Left renal pelvis (tissue), 4 donors: ENCODE measurements at regions not wholly inside any gene's neighbourhood (a gene's known extent, or its start where the extent isn't known, plus 50 kb on each side); places are given as distances from the start of the nearest gene placed in this dataset.
"Not testable (repeated sequence)": the region's sequence is repeated elsewhere in the genome, so short reads cannot be mapped to it uniquely, and the experiment has no call there.

Experiments
- DNase-seq, 4 donors: peaks; one replicate each; pipeline ENCODE4 v3.0.0-alpha.2; 2013; ENCODE audit warnings: low read depth in 4 of 4, low spot score in 3 of 4

GRCh38 chr2:185618625-185619024 is 120.0 kb upstream of the FSIP2 start:
- DNase-seq, result no peak

GRCh38 chr2:185625604-185626003 is 113.0 kb upstream of the FSIP2 start:
- DNase-seq, result no peak

- DNase-seq, result no peak
These were observed 109.6 kb upstream of the FSIP2 start for GRCh38 chr2:185628985-185629384.

GRCh38 chr2:185633621-185634020 is 105.0 kb upstream of the FSIP2 start:
- no peak for DNase-seq

GRCh38 chr2:185638771-185639170 is 99.8 kb upstream of the FSIP2 start:
- no peak for DNase-seq

GRCh38 chr2:185640588-185640987 is 98.0 kb upstream of the FSIP2 start:
- no peak for DNase-seq

- DNase-seq, result no peak
These were observed 95.2 kb upstream of the FSIP2 start for GRCh38 chr2:185643434-185643833.

- DNase-seq, result peak in 3 of 4 donors; percentile 6 to 16 (median 8)
These were observed 93.8 kb upstream of the FSIP2 start for GRCh38 chr2:185644828-185645227.

GRCh38 chr2:185645529-185645928 is 93.1 kb upstream of the FSIP2 start:
- DNase-seq, result no peak

GRCh38 chr2:185658750-185659149 is 79.9 kb upstream of the FSIP2 start:
- DNase-seq, result no peak

GRCh38 chr2:185663811-185664210 is 74.8 kb upstream of the FSIP2 start:
- DNase-seq, result no peak

GRCh38 chr2:185664384-185664783 is 74.2 kb upstream of the FSIP2 start:
- DNase-seq, result no peak

- DNase-seq, result no peak
These were observed 73.3 kb upstream of the FSIP2 start for GRCh38 chr2:185665251-185665814.

- no peak for DNase-seq
These were observed 71.2 kb upstream of the FSIP2 start for GRCh38 chr2:185667452-185667851.

GRCh38 chr2:185668710-185669109 is 69.9 kb upstream of the FSIP2 start:
- no peak for DNase-seq

GRCh38 chr2:185674232-185674631 is 64.4 kb upstream of the FSIP2 start:
- no peak for DNase-seq

- DNase-seq, result no peak
These were observed 62.3 kb upstream of the FSIP2 start for GRCh38 chr2:185676316-185676715.

- not testable (repeated sequence) for DNase-seq
These were observed 51.6 kb upstream of the FSIP2 start for GRCh38 chr2:185687001-185687400.

GRCh38 chr2:185687967-185688366 is 50.6 kb upstream of the FSIP2 start:
- no peak for DNase-seq
